Stimulated activated CD4-positive, alpha-beta T cell treated with anti-CD3 and anti-CD28 coated beads, Interleukin-2, amount 100 ng/mL, for 24 hours (primary cell): ENCODE measurements at regions not wholly inside any gene's neighbourhood (a gene's known extent, or its start where the extent isn't known, plus 50 kb on each side); places are given as distances from the start of the nearest gene placed in this dataset.

ENCODE experiments used
- DNase-seq, 2 donors: peaks; one replicate each; pipeline ENCODE4 v3.0.0-alpha.2; 2020

DNA sequence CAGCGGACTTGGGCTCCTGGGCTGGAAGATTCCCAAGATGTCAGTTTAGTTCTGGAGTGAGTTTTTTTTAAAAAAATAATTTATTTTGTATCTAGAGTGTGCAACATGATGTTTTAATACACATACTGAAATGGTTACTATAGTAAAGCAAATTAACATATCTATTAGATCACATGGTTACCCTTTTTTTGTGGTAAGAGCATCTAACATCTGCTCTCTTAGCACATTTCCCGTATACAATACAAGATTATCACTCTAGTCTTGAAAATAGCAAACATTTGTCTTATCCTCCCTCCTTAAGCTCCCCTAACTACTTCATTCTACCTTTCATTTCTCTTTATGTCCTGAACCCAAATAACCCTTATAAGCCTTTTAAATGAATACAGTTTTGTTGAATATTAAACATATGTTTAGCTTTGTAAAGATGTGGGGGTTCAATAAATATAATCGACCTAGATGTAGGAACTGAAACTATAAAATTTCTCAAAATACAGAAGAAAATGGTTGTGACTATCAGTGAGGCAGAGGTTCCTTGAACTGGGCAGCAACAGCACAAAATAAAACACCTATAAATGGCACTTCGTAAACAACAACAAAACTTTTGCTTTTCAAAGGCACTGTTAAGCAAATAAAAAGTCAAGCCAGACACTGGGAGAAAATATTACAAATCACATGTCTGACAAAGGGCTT is 466.6 kb downstream of the FGF9 start:
- no peak for DNase-seq

DNA sequence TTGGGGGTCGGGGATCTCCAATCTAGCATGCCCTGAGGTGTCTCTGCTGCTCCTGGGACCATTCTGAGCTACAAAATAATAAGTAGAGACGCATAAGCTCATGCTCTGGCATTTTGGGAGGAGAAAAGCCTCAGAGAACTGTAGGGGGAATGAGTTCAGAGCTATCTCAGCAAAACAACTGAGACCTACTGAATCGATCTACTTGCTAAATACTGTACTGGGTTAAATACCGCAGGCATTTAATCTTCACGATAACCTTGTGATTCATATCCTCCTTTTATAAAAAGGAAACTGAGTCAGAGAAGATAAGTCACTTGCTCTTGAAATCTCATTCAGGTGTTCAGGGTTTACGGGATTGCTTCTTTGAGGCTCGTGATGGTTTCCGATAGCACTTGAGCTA is 468.1 kb downstream of the FGF9 start:
- DNase-seq, result no peak

DNA sequence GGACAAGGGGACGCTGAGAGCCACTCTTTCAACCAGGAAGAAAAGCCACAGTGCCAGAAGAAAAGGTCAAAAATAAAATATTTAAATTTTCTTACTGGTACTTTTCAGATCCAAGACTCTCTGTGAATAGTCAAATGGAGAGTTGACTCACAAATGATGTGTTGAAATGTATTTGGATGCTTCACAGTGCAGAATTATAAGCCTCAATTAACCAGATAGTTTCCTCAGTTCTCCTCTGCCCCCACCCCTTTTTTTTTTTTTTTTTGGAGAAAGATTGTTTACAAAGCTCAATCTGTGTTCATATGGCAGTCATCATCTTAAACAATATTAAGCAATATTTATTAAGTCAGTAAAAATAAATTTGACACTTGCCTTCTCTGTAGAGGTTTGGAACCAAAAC is 470.8 kb downstream of the FGF9 start:
- DNase-seq, result no peak

DNA sequence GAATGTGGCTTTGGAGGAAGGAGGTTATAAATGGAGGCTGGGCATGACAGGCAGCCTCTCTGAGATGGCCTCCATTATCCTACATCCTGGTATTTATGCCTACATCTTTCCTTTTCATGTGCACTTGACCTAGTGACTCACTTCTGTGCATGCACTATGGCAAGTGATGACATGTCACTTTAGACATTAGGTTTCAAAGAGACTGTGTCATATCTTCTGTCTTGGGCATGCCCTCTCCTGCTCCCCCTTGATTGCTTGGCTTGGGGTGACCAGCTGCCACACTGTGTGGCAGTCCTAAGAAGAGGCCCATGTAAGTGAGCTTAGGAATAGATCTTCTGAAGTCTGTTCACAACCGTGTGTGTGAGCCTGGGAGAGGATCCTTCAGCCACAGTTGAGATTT is 472.8 kb downstream of the FGF9 start:
- DNase-seq, result no peak

DNA sequence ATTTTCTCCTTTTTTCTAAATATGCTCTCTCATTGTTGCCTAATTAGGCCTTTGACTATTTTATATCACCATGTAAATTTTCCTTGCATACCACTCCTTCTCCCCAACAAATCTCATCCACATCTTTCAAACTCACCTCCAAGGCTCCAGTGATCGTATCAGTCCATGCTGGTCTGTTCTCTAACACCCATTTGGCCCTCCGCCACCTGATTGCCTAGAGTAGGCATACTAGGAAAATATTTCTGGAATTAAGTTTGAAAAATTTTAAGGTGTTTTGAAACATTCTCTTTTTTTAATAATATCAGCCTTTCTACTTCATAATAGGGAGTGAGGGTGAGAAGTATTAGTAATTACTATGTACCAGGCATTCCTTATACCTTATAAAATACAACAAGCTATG is 473.9 kb downstream of the FGF9 start:
- no peak for DNase-seq

DNA sequence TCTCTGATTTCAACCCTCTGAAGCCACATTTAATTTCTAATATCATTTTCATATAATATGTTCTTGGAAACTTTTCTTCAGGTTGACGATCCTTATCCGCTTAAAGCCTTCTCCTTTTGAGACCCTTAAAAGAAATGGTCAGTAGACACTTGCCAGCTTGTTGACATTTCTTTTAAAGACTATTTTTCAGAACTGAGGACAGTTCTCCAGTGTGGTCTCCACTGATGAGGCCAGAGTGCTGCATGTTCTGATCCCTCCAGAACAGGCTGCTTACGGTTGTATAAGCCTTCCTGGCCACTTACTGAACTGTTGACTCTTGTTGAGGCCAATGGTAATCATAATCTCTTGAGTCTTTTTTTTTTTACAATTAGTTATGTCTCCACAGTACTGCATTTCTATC is 477.3 kb downstream of the FGF9 start:
- DNase-seq, result no peak

DNA sequence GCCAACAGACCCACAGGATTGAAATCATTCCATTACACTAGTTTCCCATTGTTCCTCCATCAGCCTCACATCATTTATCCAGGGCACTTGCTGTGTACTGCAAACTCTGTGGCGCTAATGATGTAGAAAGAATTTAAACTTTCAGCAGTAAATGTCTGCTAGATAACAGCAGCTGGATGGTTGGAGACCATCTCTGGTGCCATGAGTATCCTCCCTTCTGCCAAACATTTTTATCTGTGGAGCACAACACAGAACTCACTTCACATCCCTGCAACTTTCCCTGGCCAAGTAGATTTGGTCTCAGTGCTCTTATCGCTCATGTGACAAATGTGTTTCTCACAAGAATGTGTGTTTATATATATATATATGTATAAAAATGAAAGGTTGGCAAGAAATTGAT is 481.9 kb downstream of the FGF9 start:
- DNase-seq, result no peak

DNA sequence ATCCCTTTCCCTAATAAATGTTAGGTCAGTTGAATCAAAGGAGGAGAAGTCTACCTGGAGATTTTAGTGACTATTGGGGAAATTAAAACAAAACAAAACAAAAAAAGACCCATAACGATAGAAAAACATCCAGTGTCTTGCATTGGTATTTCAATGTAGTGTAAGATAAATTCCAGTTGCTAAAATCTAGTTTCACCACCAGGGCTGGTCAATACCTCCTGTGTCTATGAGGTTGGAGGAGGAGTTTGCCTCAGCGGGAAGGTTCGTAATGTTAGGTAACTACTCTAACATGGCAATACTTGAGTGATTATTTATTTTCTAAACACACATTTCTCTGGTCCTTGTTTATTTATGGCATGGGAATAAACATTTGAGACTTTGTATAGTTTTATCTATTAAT is 483.2 kb downstream of the FGF9 start:
- DNase-seq, result no peak

DNA sequence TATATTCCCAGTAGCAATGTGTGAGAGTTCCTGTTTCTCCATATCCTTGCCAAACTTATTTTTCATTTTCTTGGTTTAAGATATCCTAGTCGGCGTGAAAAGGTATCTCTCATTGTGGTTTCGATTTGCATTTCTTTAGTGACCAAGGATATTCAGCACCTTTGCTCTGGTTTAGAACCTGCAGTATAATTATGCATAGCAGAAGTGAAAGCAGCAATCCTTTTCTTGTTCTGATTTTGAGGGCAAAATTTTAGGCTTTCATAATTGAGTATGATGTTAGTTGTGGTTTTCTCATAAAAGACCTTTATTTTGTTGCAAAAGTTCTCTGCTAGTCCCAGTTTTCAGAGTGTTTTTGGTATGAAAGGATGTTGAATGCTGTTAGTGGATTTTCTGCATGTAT is 491.0 kb downstream of the FGF9 start:
- no peak for DNase-seq

DNA sequence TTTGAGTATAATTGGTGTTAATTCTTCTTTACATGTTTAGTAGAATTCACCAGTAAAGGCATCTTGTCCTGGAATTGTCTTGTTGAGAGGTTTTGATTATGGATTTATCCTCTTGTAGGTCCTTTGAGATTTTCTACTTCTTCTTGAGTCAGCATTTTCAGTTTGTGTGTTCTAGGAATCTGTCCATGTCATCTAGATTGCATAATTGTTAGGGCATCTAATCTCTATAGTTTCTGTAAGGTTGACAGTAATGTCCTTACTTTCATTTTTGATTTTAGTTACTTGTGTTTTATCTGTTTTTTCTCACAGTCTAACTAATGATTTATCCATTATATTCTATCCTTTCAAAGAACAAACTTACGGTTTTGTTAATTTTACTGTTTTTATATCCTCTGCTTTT is 492.0 kb downstream of the FGF9 start:
- no peak for DNase-seq

DNA sequence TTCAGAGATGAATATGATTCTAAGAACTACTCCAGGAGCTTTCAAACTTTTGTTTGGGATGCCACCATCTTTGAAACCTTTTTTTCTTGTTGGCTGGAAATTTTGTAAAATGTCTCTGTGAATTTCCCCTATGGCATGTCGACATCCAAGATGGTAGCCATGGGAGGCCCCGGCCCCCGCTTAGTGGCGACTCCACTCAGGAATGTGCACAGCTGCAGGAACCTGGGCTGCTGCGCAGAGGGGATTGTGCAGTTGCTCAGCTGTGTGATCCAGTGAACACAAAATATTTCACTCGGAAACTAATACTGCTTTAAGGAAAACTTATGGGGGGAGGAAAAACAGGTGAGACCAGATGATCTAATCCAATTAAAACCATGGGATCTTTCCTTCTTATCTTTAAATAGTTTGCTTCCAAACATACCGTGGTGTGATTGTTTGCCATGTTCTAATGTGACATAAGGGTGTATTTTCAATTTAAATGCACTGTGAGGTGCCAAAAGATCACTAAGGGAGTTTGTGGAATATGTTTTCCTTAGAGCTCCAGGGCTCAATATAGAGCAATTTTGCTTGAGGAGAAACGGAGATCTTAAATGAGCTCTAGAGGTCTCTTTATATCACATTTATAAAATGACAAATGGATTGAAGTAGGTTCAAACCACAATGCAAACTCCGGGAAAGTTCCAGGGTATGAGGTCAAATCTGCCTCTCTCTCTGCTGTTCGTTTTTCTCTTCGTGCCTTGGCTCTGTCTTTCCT is 497.7 kb downstream of the FGF9 start:
- DNase-seq, result no peak

DNA sequence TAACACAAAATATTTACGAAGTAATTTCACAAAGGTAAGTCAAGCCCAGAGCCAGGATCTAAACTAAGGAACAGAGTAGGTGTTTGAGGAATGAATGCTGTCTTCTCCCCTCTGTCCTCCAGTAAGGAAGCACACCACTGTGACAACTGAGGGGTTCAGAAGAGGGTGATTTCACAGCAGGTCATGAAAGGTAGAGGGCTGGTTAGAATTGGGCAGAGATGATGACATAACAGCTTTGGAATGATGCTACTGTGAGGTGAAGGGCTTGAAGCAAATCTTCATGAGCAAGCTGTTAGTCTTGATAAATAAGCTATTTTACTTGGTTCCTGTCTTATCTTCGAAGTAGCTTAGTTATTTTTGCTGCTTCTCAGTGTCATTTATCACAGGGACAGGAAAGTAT is 498.6 kb downstream of the FGF9 start:
- no peak for DNase-seq

DNA sequence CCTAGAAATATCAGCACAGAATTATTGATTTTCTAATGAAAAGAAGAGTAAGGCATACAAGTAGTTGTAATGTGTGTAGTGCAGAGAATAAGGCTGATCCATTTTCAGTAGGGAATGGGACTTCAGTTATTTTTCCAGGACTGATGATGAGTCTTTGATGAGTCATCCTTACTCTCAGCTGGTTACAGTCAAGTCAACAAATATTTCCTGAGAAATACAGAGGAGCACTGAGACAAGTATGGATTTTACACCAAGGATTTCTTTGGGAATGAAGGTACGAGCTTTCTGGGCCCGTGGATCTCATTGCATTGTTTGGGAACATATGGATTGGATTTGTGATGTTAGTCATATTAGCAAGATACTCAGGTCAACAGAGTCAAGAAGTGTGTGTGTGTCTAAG is 502.7 kb downstream of the FGF9 start:
- no peak for DNase-seq

DNA sequence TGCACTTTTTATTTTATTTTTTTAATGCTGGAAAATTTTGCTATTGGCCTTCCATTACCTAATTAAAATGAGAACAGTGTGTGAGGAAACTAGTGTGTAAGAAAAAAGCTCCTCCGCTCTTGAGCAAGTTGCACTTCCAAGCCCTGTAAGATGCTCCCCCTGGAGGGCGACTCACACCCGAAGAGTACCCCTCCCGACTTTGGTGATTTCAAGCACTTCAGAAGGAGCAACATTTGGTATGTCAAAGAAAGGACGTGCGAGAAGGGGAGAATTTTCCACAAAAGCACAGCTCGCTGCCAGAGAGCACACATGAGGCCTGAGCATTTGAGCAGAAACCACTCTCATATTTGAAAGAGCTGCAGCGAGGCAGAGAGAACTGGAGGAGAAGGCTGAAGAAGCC is 504.4 kb downstream of the FGF9 start:
- DNase-seq, result no peak

DNA sequence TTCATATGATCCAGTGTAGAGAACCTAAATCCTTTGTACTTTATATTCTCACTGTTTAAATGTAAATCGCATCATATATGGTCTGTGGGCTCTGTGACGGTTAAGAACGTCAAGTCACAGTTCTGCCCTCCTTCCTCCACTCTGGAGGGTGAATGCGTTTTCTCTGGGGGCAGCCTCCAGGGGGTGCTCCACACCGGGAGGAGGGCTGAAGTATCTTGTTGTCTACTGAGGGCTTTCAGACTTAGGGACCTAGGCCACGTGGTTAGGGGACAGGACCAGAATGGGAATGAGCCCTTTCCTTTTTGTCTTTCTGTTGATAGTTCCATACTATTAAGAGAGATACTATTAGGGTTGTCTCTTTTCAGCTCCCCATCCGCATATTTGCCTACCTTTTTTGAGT is 504.9 kb downstream of the FGF9 start:
- DNase-seq, result no peak

DNA sequence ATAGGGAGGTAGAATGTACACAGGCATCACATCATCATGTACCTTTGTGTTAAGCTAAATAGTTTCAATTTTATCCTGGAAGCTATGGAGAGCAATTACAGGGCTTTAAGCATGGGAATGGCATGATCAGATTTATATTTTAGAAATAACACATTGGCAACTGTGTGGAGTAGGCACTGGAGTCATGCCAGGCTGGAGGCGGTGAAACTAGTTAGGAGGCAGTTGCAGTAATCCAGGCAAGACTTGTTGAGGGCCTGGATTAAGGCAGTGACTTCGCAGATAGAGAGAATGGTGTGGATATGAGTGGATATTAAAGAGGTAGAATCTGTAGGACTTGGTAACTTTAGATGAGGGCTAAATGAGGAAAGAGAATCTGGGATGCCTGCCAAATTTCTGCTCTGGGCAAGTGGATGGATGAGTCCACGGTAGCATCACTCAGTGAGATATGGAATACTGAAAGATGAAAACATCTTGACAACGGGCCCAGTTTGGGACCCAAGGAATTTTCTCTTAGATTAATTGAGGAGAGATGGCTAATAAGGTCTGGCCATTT is 506.2 kb downstream of the FGF9 start:
- no peak for DNase-seq

DNA sequence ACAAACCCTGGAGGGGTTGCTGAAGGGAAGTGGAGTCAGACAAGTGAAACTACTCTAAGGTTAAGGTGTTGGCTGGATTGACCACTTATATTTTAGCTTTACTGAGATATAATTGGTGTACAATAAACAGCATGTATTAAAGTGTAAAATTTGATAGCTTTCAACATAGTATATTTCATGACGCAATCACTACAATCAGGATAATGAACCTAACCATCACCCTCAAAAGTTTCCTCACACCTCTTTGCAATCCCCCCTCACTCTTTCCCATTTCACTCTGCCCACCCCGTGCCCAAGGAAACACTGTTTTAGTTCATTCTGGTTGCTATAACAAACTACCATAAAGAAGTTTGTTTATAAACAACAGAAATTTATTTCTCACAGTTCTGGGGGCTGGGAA is 508.0 kb downstream of the FGF9 start:
- DNase-seq, result no peak

DNA sequence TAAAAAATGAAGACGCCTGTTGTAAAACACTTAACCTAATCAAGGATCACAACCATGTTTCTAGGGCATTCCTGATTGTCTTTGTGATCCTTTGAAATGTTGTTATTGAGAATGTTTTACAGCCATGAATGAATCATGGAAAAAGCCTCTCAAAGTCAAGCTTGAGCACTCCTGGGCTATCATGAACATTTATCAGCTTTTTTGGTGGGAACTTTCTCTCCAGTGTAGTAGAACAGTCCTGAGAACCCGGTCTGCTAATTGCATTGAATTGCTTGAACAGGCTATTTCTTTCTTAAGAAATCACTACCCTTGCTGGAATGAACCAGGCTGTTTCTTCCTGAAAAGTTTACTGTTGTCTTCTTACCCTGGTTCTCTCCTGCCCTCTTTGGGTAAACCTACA is 516.5 kb downstream of the FGF9 start:
- DNase-seq, result no peak

DNA sequence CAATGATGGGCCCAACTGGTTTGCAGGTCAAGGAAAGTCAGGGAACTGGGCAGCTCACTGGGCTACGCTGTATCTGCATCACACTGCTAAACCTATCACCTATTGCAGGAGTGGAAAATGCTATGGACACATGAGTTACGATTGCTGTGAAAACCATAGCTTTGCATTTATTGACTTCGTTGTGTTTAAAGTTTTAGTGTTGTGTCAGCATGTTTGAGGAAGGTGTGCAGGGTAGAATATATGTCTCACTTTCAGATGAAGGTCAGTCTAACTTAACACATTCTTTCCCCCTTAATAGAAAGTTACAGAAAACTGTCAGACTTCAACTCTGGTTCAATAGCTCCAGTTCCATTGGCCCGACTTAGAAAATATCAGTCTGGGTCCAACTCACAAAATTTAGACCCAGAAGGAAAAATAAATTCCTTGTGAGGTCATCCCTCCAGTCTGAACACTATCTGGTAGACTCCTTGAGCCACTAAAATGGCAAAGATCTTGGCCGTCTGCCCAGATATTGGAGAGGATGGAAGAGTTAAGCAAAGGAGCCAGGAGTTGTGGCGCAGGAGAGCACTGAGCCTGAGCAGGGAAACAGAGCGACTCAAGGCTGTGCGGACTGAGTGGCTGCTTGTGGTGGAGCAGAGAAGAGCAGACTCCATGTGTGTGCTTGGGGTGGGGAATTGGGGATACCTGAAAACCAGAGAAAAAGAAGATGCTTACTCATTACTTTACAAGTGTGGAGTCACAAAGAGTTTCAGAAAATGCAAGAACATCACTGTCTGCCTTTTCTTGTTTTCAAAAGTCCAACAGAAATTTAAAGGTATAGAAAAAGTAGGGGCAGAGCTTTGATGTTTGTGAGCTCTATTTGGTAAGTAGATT is 518.5 kb downstream of the FGF9 start:
- no peak for DNase-seq

DNA sequence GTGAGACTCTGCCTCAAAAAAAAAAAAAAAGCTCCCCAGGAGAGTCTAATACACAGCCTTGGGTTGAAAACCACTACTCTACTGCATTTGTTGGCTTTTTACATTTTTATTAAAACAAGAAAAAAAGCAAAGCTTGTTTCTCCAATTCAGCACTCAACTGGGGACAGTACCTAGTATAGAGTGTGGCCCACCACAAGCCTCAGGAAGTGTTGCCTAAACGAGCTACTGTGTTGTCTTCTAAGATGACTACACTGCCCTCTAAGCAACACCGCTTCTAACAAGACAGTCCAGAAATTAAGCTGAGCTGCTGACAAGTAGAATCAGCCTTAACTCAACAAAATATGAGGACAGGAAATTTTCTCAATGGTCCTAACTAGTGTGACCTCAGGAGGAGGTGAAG is 522.2 kb downstream of the FGF9 start:
- no peak for DNase-seq

DNA sequence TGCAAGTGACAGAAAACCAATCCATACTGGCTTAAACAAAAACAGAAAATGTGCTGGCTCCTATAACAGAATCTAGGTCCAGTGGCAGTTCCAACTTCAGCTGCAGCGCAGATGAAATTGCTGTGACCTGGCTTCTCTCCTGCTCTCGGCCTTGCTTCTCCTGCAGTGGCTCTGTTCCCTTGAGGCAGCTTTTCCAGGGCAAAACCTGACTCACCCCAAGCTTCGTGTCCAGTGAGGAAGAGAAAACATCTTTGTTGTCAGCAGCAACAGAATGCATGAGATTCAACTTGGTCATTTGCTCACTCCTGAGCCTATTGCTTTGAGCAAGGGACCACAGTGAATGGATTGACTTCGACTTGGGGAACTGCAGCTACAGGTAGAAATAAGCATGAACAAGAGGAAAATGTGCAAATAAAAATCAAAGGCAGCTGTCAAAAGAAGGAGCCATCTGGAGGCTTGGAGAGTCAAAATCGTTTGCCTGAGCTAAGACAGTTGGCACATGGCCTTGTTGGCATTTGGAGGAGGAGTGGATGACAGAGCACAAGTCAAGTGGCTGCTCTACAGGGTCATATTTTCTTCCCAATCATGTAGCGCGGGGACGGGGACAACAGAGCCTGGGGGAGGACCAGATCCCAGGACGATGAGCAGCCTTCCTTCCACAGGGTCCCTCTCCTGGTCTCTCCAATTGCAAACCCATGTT is 523.4 kb downstream of the FGF9 start:
- DNase-seq, result no peak

DNA sequence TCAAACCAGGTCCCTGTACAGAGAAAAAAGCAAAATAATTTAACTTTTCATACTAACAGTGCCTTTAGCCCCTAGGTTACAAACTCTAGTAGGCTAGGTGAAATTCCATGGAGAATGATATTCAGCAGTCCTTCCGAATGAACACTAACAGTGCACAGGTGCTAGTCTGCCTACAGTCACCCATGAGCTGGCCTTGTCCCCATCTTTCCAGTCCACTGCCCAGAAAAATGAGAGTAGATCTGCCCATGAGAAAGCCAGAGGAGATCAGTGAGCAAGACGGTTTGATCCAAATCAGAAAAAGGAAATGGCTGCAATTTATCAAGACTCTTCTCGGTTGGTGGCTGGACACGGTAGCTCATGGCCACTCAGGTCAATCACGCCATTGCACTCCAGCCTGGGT is 524.9 kb downstream of the FGF9 start:
- DNase-seq, result no peak

DNA sequence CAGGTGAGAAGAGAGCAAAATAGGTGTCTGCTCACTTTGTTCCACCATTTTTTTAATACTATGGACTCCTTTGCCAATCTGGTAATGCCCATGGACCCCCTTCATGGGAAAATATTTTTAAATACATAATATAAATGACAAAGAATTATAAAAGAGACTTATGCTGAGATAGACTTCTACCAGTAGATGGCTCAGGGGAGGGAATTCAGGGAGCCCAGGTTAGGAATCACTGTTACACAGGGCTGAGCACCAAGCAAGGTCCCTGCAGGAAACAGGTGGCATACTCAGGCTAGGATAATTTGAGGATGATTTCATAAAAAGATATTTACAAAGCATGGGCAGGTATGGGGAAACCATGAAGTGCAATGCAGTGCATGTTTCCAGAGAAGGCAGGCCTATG is 525.9 kb downstream of the FGF9 start:
- DNase-seq, result no peak
